Right renal cortex interstitium (tissue), 3 donors: ENCODE measurements at regions not wholly inside any gene's neighbourhood (a gene's known extent, or its start where the extent isn't known, plus 50 kb on each side); places are given as distances from the start of the nearest gene placed in this dataset.

Experiments
- DNase-seq, 3 donors: peaks; one replicate each; pipeline ENCODE4 v3.0.0-alpha.2; 2013; ENCODE audit warnings: low read depth in 3 of 3, low spot score in 2 of 3

DNA sequence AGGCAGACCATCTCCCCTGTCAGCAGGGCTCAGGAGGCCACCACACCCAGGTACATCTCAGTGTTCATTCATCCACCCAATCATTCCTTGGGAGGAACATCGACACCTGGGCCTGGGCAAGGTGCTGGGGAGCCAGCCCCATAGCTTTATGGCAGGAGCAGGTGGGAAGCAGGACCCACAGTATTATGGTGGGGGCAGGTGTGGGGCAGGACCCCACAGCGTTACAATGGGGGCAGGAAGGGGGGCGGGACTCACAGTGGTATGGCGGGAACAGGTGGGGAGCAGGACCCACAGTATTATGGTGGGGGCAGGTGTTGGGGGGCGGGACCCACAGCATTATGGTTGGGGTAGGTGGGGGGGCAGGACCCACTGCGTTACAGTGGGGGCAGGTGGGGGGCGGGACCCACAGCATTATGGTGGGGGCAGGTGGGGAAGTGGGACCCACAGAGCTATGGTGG lies 128.9 kb upstream of the HS6ST1 start:
- DNase-seq: no peak

- no peak for DNase-seq
These were observed 129.9 kb upstream of the HS6ST1 start for GRCh38 chr2:128448331-128449225.

DNA sequence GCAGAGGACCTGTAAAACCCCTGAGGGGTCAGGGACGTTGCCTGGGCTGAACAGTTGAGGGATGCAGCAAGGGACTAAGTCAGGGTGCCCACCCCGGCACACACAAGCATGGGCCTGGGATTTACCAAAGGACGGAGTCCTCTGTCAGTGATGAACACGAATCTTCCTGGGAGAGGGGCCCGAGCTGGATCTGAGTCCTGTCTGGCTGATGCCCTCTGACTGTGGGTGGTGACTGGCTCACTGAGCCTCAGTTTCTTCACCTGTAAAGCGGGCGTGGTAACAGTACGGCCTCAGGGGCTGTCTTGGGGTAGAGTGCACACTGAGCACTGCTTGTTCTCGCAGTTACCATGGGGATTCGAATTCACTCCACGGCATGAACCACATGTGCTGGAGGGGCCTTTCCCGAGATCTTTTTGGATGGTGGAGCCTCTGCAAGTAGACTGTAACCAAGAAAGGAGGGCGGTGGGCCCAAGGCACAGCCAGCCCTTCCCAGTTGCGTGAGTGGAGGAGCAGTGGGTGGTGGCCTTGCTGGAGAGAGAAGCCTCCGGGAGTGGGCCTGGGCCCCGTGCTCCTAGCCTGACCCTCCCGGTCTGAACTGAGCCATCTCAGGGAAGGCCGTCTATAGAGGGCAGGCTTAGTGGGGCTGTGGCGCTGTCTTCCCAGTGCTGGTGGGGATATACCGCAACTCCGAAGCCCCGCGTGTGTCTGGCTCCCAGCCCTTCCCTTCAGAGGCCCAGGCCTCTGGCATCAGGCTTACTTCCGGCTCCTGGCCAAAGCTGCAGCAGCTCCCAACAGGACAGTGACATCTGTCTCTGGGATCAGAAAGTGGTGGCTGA lies 130.8 kb upstream of the HS6ST1 start:
- no peak for DNase-seq

GRCh38 chr2:128450211-128451024 lies 131.8 kb upstream of the HS6ST1 start:
- no peak for DNase-seq

DNA sequence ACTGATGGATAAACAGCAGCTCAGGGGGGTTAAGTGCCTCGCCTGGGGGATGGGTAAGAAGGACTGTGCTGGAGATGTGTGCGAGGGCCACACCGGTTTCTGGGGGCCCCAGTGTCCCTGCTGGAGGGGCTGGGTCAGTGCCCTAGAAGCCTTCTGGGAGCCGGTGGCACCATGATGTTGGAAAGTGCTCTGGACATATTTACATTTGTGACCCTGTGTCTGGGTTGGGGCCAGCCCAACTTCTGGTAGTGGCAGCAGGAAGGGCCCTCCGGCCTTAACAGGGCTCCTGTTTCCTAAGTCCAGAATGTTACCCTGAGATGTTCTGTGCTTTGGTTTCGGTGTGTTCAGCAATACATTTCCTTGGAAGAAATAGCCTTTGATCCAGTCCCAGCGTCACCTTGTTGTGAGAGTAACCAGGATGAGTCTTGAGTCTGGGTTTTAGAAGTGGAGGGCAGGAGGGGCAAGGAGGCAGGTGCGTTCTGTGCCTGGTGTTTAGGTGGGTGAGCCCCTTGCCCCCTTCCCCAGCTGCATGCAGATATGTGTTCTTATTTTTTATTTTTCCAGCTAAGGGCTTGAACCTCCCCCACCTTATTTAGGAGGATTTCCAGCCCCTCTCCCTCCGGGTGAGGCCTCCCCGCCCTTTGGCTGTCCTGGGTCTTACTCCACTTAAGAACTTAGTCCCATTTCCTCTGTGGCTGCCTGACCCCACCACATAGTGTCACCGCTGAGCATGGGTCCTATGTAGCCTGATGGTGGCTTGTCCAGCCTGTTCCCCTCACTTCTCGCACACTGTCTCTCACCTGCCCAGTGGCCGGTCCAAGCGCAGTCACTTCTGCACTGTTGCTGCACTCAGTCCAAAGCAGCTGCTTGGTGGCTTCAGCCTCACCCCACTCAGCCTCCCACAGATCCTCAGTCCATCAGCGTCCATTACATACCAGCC lies 132.7 kb upstream of the HS6ST1 start:
- DNase-seq: no peak

DNA sequence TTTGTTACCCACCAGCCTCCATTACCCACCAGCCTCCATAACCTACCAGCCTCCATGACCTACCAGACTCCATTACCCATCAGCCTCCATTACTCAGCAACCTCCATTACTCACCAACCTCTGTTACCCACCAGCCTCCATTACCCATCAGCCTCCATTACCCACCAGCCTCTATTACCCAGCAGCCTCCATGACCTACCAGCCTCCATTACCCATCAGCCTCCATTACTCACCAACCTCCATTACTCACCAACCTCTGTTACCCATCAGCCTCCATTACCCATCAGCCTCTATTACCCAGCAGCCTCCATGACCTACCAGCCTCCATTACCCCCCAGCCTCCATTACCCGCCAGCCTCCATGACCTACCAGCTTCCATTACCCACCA lies 133.3 kb upstream of the HS6ST1 start:
- DNase-seq: no peak

- no peak for DNase-seq
These were observed 134.2 kb upstream of the HS6ST1 start for GRCh38 chr2:128452536-128453530.

- no peak for DNase-seq
These were observed 136.5 kb upstream of the HS6ST1 start for GRCh38 chr2:128454980-128455720.

- no peak for DNase-seq
These were observed 137.0 kb upstream of the HS6ST1 start for GRCh38 chr2:128455721-128456050.

DNA sequence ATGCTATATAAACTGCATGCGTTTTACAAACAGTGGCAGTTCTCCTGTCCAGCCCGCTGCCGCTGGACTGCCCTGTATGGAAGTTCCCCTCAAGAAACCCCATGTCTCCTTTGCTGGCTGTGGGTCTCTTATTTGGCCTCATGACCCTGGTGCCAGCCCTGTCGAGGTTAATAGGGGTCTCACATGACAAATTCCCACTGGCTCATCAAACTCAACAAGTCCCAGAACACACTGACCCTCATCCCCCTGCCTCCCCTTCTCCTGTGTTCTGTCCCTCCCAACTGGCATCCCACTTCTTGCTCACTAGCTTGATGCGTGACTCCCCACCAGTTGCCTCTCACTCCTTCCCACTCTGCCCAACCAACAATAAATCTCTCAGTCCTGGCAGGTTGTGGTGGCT lies 137.6 kb upstream of the HS6ST1 start:
- DNase-seq: no peak

DNA sequence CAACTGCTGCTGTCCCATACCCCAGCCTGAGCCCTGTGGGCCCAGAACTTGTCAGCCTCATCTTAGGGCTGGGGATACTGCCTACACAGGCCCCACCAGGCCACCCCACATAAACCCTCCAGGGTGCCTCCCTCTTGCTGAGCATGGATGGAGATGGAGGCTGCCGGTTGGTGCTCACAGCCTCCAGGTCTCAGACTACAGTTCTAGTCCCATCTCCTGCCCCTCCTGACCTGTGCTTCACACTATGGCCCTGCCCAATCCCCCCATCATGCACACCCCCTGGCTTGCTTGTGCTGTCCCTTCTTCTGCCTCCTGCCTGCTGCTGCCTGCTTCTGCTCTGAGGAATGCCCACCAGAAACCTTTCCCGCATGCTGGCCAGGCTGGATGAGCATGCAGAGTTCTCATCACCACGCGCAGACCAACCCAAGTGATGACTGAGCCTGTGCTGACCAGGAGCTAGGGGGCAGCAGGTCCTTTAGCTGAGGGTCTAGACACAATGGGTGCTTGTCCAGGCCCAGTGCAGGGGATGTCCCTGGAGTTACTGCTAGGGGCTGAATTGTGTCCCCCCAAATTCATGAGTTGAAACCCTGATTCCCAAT lies 138.4 kb upstream of the HS6ST1 start:
- no peak for DNase-seq

GRCh38 chr2:128457716-128458115 lies 139.0 kb upstream of the HS6ST1 start:
- no peak for DNase-seq

DNA sequence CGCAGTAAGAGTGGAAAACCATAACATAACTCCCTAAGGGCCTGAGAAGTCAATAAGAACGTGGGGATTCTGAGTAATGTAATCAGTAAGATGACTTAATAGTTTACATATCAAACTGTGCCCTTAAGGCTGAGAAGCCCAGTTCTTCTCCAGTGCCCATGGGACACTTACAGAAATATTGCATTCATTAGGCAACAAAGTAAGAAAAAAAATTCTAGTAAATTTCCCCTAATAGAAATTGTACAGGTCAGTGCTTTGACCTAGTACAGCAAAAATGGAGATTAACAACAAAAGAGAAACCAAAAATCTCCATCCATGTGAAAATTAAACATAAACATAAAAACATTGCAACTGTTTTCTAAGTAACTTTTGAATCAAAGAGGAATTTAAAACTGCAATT lies 139.8 kb upstream of the HS6ST1 start:
- DNase-seq: no peak

- DNase-seq: no peak
These were observed 145.8 kb upstream of the HS6ST1 start for GRCh38 chr2:128464456-128464855.

DNA sequence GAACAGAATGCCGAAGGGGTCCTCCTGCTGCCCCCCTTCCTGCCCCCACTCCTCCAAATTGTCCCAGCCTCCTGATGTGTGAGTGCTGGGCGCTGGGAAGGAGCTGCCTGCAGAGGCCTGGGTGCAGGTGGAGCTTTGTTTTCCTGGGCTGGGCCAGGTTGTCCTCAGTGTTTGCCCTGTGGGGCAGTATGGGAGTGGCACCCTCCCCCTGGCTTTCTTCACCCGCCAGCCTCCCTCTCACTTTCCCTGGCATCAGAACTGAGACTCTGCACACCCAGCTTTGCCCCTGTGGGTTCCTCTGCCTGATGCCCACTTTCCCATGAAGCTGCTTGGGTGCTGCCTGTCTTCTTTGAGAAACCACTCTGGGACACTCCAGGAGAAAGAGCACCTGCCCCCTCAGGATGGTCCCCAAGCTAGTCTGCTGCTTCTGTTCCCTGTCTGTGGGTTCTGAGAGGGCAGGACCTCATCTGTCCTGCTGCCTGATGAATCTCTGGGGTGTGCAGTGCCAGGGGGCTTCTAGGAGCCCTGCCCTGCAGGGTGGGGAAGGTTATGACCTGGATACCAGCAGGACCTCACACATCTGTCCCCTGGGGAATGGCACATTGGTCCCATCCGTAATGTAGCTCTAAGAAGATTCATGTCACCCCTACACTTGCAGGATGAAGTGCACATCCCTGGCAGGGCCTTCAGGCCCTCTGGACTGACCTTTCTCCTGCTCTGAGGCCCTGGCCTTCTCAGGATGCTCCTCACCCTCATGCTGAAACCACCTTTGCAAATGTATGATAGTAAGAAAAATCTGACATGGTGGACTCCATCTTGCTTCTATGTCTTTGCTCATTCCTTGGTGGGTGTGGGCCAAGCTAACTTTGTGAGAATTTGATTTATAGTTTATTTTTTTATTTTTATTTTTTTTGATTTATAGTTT lies 146.8 kb upstream of the HS6ST1 start:
- no peak for DNase-seq

DNA sequence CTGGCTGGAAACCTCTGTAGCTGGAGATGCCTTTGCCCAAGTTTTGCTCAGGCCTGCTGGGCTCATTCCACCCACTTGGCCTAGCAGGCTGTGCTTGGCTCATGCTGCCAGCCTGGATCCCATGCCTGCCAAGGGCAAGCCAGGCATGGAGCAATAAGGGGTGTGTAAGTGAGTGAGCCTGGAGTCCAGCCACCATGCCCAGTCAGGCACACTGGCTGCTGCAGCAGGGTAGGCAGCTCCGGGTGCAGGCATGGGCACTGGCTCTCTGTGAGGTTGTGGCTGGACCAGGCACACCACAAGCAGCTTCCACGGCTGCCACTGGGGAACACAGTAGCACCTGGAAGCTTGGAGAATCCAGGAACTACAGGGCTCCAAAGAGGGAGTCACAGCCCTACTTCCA lies 147.7 kb upstream of the HS6ST1 start:
- no peak for DNase-seq

DNA sequence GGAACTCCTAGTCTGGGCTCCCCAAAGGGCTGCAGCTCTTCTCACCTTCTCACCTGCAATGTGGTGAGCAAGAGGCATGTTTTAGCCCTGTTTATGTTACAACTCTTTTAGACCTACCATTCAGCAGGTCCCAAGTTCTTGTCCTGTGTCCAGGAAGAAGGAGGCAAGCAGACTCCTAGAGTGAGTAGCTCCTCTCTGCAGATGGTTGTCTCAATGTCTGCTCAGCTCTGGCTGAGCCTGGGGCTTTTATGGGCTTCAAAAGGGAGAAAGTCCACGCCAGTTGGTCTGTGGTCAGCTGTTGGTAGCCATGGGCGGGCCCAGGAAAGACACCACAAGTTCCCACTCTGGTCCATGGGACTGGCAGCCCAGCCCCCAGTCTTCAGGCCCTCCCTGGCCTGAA lies 148.1 kb upstream of the HS6ST1 start:
- DNase-seq: no peak
